ENCODE measurements at regions not wholly inside any gene's neighbourhood (a gene's known extent, or its start where the extent isn't known, plus 50 kb on each side); places are given as distances from the start of the nearest gene placed in this dataset.
"Not testable (repeated sequence)": the region's sequence is repeated elsewhere in the genome, so short reads cannot be mapped to it uniquely, and the experiment has no call there.

DNA sequence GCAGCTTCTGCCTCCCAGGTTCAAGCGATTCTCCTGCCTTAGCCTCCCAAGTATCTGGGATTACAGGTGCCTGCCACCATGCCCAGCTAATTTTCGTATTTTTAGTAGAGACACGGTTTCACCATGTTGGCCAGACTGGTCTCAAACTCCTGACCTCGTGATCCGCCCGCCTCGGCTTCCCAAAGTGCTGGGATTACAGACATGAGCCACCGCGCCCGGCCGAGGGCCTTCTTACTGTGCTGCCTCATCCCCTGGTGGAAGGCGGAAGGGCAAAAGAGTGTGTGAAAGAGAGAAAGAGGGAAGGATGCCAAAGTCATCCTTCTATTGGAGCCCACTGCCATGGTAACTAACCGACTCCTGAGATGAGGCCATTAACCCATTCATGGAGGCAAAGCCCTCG, 399.4 kb upstream of the TENM3 start:
- TF ChIP-seq EZH2 (optimal IDR thresholded peaks at IDR 0.05; ENCODE audit: low read depth, low read length); EZH2phosphoT487 (IDR thresholded peaks at IDR 0.05; ENCODE audit: low read length): not testable (repeated sequence)
- TF ChIP-seq, protein P1, sequence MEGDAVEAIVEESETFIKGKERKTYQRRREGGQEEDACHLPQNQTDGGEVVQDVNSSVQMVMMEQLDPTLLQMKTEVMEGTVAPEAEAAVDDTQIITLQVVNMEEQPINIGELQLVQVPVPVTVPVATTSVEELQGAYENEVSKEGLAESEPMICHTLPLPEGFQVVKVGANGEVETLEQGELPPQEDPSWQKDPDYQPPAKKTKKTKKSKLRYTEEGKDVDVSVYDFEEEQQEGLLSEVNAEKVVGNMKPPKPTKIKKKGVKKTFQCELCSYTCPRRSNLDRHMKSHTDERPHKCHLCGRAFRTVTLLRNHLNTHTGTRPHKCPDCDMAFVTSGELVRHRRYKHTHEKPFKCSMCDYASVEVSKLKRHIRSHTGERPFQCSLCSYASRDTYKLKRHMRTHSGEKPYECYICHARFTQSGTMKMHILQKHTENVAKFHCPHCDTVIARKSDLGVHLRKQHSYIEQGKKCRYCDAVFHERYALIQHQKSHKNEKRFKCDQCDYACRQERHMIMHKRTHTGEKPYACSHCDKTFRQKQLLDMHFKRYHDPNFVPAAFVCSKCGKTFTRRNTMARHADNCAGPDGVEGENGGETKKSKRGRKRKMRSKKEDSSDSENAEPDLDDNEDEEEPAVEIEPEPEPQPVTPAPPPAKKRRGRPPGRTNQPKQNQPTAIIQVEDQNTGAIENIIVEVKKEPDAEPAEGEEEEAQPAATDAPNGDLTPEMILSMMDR (IDR thresholded peaks at IDR 0.05; ENCODE audit: low read length) = not testable (repeated sequence)

Measured in MM.1S (cell line).